ENCODE measurements at regions not wholly inside any gene's neighbourhood (a gene's known extent, or its start where the extent isn't known, plus 50 kb on each side); places are given as distances from the start of the nearest gene placed in this dataset.
"Not testable (repeated sequence)": the region's sequence is repeated elsewhere in the genome, so short reads cannot be mapped to it uniquely, and the experiment has no call there.

DNA sequence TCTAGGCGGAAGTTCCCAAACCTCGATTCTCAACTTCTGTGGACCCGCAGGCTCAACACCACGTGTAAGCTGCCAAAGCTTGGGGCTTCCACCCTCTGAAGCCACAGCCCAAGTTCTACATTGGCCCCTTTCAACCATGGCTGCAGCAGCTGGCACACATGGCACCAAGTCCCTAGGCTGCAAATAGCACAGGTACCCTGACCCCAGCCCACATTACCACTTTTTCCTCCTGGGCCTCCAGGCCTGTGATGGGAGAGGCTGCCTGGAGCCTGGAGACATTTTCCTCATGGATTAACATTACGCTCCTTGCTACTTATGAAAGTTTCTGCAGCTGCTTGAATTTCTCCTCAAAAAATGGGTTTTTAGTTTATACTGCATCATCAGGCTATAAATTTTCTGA is 479.5 kb downstream of the PCDH7 start:
- DNase-seq: no peak

- not testable (repeated sequence) for DNase-seq
These were observed 481.9 kb downstream of the PCDH7 start for GRCh38 chr4:31202054-31202453.

DNA sequence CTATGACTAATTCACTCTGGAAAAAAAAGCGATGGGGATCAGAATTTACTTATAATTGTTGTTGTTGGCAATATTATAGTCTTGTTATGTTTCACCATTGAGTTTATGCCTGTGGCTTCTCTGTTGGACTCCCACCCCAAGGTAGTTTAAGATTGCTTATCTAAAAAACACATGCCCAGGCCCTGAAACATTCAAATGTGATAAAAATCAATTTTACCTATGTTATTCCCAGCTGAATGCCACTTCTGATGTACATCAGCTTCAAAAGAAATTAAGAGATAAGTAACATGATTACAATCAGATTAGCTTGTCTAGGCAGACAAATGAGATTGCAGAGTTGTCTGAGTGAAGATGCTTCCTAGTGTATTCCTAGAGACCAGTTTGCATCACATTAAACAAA is 484.7 kb downstream of the PCDH7 start:
- DNase-seq: no peak

- no peak for DNase-seq
These were observed 500.8 kb downstream of the PCDH7 start for GRCh38 chr4:31220921-31221320.

GRCh38 chr4:31228068-31228467 is 507.9 kb downstream of the PCDH7 start:
- no peak for DNase-seq

DNA sequence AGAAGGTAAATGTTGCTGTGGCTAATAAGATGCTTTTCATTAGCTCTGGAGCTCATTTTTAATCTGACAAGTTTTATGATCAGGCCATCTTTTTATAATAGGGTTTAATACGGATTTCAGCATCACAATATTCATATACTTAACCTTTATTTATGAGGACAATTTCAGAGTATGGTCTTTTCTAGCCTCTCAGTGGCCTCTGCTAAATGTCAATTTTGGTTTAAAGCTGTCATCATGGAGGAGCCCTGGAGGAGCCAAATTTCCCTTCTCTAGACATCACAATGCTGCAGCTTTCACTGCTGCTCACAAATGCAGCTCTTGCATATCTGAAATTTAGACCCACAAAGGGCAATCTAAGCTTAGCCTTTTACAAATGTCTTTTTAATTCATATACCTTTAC is 510.4 kb downstream of the PCDH7 start:
- DNase-seq: no peak

- no peak for DNase-seq
These were observed 514.3 kb downstream of the PCDH7 start for GRCh38 chr4:31234494-31234893.

GRCh38 chr4:31234901-31235300 is 514.7 kb downstream of the PCDH7 start:
- no peak for DNase-seq

- no peak for DNase-seq
These were observed 516.0 kb downstream of the PCDH7 start for GRCh38 chr4:31236020-31236638.

DNA sequence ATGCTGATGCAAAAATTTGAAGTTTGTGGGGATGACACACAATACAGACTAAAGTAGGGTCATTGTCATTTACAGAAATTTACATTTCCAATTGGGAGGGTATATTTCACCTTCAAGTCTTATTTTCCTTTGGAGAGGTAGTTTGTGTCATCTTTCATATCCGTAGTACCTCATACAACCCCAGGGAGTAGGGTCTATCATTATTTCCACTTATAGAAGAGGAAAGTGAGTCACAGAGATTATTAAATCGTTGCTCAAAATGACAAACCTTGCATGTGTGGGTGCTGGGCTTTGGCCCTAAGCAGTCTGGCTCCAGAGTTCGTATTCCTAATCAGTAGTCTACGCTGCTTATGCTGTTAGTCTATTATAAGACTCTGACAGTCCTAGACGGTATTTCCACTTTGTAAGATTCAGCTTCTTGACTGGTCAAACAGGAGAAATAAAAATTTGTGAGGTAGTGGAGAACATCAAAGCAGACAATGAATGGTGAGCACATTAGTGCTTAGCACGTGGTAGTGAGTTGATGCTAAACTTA is 516.5 kb downstream of the PCDH7 start:
- no peak for DNase-seq

DNA sequence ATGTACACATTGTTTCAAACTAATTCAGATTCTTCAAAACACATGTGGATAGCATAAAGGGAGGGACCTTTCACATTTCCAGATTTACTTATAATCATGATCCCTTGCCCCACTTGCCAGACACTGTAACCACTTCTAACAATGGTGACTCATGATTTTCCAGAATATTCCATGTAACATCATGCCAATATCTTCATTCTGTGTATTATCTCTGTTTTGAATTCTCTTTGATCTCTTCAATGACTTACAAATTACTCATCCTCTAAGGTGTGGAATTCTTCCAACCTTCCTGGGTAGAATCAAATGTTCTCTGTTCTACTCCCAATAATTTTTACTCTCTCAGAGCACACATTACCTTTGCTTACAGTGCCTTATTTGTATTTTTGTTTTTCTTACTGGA is 517.1 kb downstream of the PCDH7 start:
- no peak for DNase-seq

GRCh38 chr4:31239886-31240285 is 519.7 kb downstream of the PCDH7 start:
- DNase-seq: no peak

DNA sequence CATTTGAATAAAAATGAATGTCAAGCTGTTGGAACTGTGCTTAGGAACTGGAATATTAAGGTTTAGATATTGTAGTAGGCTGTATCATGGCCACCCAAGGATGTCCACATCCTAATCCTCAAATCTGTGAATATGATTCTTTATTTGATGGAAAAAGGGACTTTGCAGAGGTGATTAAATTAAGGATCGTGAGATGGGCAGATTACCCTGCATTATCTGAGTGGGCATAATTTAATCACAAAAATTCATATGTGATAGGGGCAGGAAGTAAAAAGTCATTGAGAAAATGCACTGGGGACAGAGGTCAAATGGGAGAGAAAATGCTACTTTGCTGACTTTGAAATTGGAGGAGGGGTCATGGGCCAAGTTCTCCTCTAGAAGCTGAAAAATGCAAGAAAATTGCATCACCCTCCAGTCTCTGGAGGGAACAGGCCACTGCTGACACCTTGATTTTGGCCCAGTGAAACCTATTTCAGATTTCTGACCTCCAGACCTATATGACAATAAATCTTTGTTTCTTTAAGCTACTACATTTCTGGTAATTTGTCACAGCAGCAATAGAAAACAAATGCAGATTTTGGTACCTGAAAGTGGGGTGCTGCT is 521.4 kb downstream of the PCDH7 start:
- DNase-seq: no peak

- no peak for DNase-seq
These were observed 526.7 kb downstream of the PCDH7 start for GRCh38 chr4:31246856-31247255.

DNA sequence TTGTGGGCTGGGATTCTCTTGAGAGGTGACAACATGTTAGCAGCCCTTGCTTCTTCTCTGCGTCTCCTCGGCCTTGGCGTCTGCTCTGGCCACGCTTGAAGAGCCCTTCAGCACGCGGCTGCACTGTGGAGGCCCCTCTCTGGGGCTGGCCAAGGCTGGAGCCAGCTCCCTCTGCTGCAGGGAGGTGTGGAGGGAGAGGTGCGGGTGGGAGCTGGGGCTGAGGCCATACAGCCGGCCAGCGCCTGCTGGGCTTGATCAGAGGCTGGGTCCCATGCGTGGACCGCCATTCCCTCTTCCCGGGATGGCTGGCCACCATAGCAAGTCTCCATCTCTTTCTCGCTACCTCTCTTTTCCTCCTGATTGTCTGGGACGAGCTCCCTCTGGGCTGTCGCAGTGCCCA is 539.0 kb downstream of the PCDH7 start:
- no peak for DNase-seq

GRCh38 chr4:31261632-31262031 is 541.5 kb downstream of the PCDH7 start:
- DNase-seq: no peak

DNA sequence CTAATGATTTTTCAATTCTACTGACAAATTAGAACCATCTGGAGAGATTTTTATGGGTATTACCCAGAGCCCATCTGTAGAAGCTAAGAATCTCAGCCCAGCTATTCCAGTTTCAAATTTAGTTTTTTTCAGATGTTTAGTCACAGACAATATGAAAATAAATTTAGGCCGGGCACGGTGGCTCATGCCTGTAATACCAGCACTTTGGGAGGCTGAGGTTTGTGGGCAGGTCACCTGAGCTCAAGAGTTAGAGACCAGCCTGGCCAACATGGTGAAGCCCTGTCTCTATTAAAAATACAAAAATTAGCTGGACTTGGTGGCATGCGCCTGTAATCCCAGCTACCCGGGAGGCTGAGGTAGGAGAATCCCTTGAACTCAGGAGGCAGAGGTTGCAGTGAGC is 545.9 kb downstream of the PCDH7 start:
- not testable (repeated sequence) for DNase-seq

DNA sequence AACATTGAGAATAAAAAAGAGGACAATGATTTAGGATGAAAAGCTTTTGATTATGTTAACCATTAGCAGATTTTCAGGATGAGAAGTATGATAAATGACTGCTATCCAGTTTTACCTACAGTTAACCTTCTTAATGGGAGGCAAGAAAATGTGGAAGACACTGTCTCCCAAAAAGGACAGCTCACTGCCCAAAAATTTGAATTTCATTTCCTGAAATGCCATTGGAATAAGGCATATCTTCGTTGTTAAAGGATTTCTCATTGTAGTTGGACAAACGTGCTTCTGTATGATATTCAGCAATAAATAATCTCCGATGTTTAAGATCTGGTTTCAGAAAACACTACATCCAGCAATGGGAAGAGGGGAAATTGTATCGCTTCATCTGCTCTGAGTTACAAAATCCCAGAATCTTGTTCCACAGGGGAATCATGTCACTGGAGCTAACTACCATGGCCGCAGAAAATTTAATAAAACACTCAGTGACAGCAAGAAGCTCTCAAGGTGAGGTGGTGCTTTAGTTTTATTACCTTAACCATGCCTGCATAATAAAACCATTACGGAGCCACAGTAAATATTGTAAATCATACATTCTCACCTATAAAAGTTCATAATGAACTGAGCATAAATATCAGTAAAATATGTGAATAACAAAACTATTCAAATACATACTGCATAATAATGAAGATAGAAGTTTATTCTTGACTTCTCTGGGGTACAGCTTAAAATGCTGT is 552.3 kb downstream of the PCDH7 start:
- DNase-seq: no peak

DNA sequence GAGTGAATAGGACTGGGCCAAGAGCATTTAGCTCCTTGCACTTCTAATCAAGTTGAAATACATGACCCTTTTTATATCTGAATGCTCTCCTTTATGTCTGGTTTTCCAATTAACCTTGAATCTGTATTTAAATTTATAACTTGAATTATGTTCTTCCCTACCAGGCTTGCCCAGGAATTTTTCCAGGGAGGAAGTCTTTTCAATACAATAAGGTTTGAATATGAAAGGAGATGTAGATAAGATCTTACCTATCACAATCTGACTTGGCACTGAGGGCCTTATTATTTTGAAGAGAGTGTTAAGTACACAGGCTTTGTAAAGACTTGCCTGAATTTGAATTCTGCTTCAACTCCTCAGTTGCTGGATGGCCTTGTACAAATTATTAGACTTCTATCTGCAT is 555.7 kb downstream of the PCDH7 start:
- no peak for DNase-seq

- no peak for DNase-seq
These were observed 563.5 kb downstream of the PCDH7 start for GRCh38 chr4:31283679-31284078.

DNA sequence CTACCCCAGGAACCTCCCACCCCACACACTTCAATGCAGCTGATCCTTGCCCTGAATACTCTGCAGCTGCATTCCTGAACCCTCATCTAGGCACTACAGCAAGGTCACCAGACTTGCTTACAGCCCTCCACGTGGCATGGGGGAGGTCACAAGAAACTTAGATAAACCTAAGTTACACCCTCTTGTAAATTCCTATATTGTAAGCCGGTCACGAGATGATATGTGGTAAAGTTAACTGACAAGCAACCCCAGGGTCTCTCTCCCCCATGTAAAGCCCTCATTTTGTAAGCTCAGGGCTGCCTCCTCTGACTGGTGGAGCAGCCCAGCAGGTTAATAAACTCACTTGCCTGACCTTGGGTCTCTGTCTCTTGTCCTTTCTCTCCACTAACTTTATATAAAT is 570.7 kb downstream of the PCDH7 start:
- no peak for DNase-seq

- no peak for DNase-seq
These were observed 571.1 kb downstream of the PCDH7 start for GRCh38 chr4:31291238-31291637.

- DNase-seq: no peak
These were observed 574.7 kb downstream of the PCDH7 start for GRCh38 chr4:31294655-31295480.

Data from stimulated activated CD4-positive, alpha-beta T cell treated with anti-CD3 and anti-CD28 coated beads, Interleukin-4, amount 100 ng/mL, for 4 hours (primary cell).